Type B pancreatic cell (in vitro differentiated cells): ENCODE measurements at regions not wholly inside any gene's neighbourhood (a gene's known extent, or its start where the extent isn't known, plus 50 kb on each side); places are given as distances from the start of the nearest gene placed in this dataset.

Experiments used
- DNase-seq: peaks from one replicate; pipeline ENCODE4 v3.0.0; 2021; ENCODE audit warnings: mixed read lengths; ENCODE audit not compliant: unreplicated experiment; ENCODE audit errors: extremely low spot score
- H3K27ac Mint-ChIP-seq: 2 replicates; pipeline ENCODE4 v1.8.0; 2021; ENCODE audit warnings: mild to moderate bottlenecking, mixed read lengths
- H3K27me3 Mint-ChIP-seq: 2 replicates; pipeline ENCODE4 v1.8.0; 2021; ENCODE audit warnings: mixed read lengths
- H3K36me3 Mint-ChIP-seq: 2 replicates; pipeline ENCODE4 v1.8.0; 2021; ENCODE audit warnings: mixed read lengths
- H3K4me1 Mint-ChIP-seq: one replicate; pipeline ENCODE4 v1.8.0; 2021; ENCODE audit warnings: mixed read lengths; ENCODE audit not compliant: unreplicated experiment
- H3K4me3 Mint-ChIP-seq: 2 replicates; pipeline ENCODE4 v1.8.0; 2021; ENCODE audit warnings: mild to moderate bottlenecking, mixed read lengths
- H3K9me3 Mint-ChIP-seq: 2 replicates; pipeline ENCODE4 v1.8.0; 2021; ENCODE audit warnings: mixed read lengths
- TF ChIP-seq, protein P1 (sequence below): fragments of 200-600 bp; sonication (generic); conservative IDR thresholded peaks from 2 replicates; pipeline ENCODE4 v1.5.0; 2021; ENCODE audit warnings: antibody characterized with exemption, mild to moderate bottlenecking

DNA sequence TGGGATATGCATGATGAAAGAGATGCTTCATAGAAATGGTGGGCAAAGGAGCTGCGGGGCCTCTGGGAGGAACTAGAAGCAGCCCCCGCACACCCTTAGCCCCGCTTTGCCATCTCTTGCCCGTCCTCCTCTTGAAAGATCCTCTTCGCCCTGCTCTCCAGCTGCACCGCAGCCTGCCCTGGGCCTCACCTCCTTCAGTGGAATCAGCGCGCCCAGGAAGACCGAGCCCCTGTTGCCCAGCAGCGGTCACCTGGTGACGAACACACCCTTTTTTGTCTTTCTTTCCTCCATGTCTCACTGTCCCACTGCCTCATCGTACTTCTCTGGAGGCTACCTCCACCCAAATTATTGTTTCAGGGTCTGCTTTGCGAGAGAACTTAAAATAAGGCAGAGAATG lies 807.6 kb downstream of the UQCRFS1 start:
- H3K27me3 Mint-ChIP-seq = peaks cover 29% of the 10 kb centered on the region
- TF ChIP-seq, protein P1, sequence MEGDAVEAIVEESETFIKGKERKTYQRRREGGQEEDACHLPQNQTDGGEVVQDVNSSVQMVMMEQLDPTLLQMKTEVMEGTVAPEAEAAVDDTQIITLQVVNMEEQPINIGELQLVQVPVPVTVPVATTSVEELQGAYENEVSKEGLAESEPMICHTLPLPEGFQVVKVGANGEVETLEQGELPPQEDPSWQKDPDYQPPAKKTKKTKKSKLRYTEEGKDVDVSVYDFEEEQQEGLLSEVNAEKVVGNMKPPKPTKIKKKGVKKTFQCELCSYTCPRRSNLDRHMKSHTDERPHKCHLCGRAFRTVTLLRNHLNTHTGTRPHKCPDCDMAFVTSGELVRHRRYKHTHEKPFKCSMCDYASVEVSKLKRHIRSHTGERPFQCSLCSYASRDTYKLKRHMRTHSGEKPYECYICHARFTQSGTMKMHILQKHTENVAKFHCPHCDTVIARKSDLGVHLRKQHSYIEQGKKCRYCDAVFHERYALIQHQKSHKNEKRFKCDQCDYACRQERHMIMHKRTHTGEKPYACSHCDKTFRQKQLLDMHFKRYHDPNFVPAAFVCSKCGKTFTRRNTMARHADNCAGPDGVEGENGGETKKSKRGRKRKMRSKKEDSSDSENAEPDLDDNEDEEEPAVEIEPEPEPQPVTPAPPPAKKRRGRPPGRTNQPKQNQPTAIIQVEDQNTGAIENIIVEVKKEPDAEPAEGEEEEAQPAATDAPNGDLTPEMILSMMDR = no peak
- H3K9me3 Mint-ChIP-seq = no peaks in the 10 kb centered on the region
- no peak overlapping the region for H3K27ac Mint-ChIP-seq
- peaks cover 37% of the 10 kb centered on the region for H3K4me1 Mint-ChIP-seq
- H3K4me3 Mint-ChIP-seq = peak overlapping the region; percentile 47
- no peaks in the 10 kb centered on the region for H3K36me3 Mint-ChIP-seq
- DNase-seq = no peak

DNA sequence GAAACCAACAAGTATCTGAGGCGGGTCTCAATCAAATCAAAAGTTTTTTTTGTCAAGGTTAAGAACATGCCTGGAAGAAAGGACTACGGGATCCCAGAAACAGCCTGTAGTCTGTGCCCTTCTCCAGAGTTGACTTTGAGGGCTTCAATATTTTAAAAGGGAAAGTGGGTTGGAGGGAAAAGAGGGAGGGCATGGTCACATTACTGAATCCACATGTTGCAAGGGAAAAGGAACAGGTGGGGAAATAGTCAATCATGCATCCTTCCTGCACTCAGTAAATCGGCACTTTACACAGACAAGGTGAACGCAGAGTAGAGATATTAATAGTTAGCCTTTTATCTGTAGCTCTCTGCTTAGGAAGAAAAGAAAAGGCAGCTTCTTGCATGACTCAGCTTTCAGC lies 808.5 kb downstream of the UQCRFS1 start:
- no peaks in the 10 kb centered on the region for H3K9me3 Mint-ChIP-seq
- TF ChIP-seq, protein P1 = no peak
- H3K4me3 Mint-ChIP-seq = no peak overlapping the region
- H3K36me3 Mint-ChIP-seq = no peaks in the 10 kb centered on the region
- no peak for DNase-seq
- H3K27me3 Mint-ChIP-seq = peaks cover 25% of the 10 kb centered on the region
- peaks cover 37% of the 10 kb centered on the region for H3K4me1 Mint-ChIP-seq
- H3K27ac Mint-ChIP-seq = no peak overlapping the region

- H3K4me3 Mint-ChIP-seq = no peak overlapping the region
- TF ChIP-seq, protein P1 = no peak
- H3K27me3 Mint-ChIP-seq = peaks cover 25% of the 10 kb centered on the region
- no peaks in the 10 kb centered on the region for H3K9me3 Mint-ChIP-seq
- no peak for DNase-seq
- H3K36me3 Mint-ChIP-seq = no peaks in the 10 kb centered on the region
- no peak overlapping the region for H3K27ac Mint-ChIP-seq
- H3K4me1 Mint-ChIP-seq = peaks cover 37% of the 10 kb centered on the region
Measured at GRCh38 chr19:28403690-28404089, 809.3 kb downstream of the UQCRFS1 start.

DNA sequence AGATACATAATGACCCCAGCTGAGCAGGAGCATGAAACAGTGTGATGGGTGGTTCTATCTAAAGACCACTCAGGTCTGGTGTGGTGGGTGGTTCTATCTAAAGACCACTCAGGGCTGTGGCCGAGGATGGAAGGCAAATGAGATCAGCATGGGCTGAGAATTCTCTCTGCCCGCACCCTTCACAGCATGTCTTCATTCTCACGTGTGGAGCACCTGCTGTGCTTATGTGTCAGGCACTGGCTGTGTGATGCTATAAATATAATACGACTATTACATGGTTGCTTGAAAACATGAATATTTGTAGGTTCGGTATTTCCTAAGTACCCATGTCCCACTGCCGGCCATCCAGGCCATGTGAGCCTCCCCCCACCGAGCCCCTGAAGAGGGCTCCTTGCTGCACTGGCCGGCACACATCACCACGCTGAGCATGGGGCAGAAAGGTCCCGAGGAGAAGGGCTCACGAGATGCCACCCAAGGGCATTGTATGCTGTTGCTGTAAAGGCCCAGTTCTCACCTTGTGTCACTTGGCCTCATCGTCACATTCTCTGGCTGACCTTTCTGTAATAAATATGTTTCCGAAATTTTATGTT lies 810.2 kb downstream of the UQCRFS1 start:
- TF ChIP-seq, protein P1 = no peak
- no peak overlapping the region for H3K4me3 Mint-ChIP-seq
- no peaks in the 10 kb centered on the region for H3K9me3 Mint-ChIP-seq
- H3K27ac Mint-ChIP-seq = no peak overlapping the region
- H3K27me3 Mint-ChIP-seq = peaks cover 25% of the 10 kb centered on the region
- peaks cover 32% of the 10 kb centered on the region for H3K4me1 Mint-ChIP-seq
- no peak for DNase-seq
- no peaks in the 10 kb centered on the region for H3K36me3 Mint-ChIP-seq

DNA sequence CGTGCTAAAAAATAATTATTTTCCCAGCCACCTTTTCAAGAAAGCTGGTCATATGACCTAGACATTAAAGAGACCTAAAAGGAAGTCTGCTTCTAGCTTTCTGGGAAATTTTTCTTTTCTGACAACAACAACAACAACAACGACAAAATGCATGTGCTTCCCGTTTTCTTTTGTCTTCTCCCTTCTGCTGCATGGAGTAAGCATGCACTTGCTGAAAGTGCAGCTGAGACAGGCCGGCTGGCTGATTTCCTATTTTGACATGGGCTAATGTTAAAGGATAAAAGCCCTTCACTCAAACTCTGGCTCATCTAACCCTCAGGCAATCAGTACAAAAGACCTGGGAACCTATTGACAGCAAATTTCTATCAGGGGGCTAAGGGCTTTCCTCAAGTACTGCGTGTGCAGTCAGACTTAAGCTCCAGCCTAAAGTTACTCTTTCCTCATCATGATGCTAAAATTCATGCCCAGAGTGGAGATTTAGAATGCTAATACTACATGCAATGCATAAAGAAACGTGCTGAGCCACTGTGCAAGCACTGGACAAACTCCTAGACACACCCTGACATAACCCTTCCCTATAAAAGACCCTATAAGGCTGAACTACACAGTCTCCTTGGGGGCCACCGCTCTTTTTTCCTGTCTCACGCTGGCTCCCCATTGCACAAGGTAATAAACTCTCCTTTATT lies 811.1 kb downstream of the UQCRFS1 start:
- TF ChIP-seq, protein P1 = no peak

More for the DNA sequence above, 811.1 kb downstream of the UQCRFS1 start:
- no peak for DNase-seq
- no peaks in the 10 kb centered on the region for H3K9me3 Mint-ChIP-seq
- H3K36me3 Mint-ChIP-seq = no peaks in the 10 kb centered on the region
- peaks cover 32% of the 10 kb centered on the region for H3K4me1 Mint-ChIP-seq
- peaks cover 29% of the 10 kb centered on the region for H3K27me3 Mint-ChIP-seq
- H3K27ac Mint-ChIP-seq = no peak overlapping the region
- H3K4me3 Mint-ChIP-seq = no peak overlapping the region
